ENCODE measurements at regions not wholly inside any gene's neighbourhood (a gene's known extent, or its start where the extent isn't known, plus 50 kb on each side); places are given as distances from the start of the nearest gene placed in this dataset.

GRCh38 chr21:16597753-16598152, 868.0 kb downstream of the USP25 start:
- intact Hi-C loops (cut with DNase I): no loop called here
- no peak for DNase-seq (ENCODE audit: low spot score)

- intact Hi-C loops (cut with DNase I): no loop called here
- DNase-seq (ENCODE audit: low spot score): no peak
Observed at GRCh38 chr21:16605597-16605996, 875.8 kb downstream of the USP25 start.

- intact Hi-C loops (cut with DNase I): no loop called here
- DNase-seq (ENCODE audit: low spot score): no peak
Observed at GRCh38 chr21:16606271-16606670, 876.5 kb downstream of the USP25 start.

- intact Hi-C loops (cut with DNase I): no loop called here
Observed at GRCh38 chr21:16608209-16608830, 878.5 kb downstream of the USP25 start.

DNA sequence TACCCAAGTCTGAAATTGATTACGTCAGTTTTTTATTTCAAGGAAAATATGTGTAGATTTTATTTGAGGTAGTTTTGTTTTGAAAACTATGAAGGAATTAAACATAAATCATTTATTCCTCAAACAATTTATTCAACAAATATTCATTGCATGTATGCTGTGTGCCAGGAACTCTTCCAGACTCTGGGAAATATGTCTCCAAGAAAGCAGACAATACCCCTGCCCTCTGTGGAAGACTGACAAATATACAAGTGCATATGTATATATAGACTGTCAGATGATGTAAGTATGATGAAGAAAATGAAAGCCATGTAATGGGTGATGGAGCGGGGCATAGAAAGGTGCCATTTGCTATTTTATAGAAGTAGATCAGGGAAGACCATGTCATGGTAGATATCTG, 889.5 kb downstream of the USP25 start:
- intact Hi-C loops (cut with DNase I): no loop called here
- no peak for DNase-seq (ENCODE audit: low spot score)

More at GRCh38 chr21:16608209-16608830, 878.5 kb downstream of the USP25 start:
- no peak for DNase-seq (ENCODE audit: low spot score)

DNA sequence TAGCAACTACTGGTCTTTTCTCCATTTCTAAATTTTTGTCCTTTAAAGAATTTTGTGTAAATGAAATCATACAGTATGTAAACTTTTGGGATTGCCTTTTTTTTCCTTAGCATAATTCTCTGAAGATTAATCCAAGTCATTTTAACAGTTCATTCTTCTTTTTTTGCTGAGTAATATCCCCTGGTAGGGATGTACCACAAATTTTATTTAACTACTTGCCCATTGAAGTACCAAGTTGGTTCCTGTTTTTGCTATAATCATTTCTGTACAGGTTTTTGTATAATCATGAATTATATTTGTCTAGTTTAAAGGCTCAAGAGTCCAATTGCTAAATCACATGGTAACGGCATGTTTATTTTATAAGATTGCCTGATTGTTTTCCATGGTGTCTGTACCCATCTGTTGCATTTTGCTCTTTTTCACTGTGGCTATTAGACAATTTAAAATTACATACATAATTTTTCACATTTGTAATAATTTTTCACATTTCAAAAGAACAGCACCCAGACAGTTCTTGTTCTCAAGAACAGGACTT, 891.1 kb downstream of the USP25 start:
- DNase-seq (ENCODE audit: low spot score): no peak
- intact Hi-C loops (cut with DNase I): no loop called here

DNA sequence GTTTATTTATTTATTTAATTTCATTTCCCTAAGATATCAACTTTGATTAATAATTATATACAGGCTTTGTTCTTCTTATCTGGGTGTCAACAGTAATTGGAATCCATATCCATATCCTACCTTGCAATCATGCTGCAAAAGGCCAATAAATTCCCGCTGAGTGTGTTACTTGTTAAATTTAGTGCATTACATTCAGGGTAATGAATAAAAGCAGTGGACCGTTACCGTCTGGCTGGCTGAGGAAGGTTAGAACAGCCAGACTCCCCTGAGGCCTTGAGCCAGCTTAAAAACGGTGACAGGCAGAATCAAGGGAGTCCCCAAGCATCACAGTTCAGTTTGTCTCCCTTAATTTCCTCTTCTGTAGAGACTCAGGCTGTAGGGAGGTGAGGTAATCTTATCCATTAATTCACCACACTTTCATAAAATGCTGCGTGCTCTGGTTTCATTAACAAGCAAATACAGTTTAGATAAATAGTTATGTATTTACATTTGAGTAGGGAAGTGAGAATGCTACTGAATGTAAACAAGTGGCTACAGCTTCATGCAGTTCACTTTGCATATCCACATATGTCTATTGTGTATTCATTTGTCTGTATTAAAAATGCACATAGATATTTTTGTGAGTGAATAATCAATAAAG, 888.2 kb upstream of the CXADR start:
- no peak for DNase-seq (ENCODE audit: low spot score)
- intact Hi-C loops (cut with DNase I): no loop called here

DNA sequence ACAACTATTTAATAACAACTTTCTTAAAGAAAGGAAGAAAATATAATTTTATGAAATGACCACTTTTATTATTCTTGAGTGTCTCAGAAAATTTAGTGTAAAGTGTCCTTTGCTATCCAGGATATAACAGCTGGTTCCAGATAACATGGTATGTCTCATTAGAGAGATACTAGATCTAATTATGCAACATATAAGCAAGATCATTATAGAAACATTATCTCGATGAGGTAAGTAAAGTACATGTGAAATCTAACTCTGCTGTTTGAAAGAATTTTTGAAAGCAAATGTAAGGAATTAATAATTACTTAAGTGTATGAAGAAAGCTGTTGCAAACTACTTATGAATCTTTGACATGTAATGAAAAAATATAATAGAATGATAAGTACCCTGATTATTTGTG, 887.4 kb upstream of the CXADR start:
- DNase-seq (ENCODE audit: low spot score): no peak

GRCh38 chr21:16633831-16634459, 878.9 kb upstream of the CXADR start:
- intact Hi-C loops (cut with DNase I): no loop called here
- DNase-seq (ENCODE audit: low spot score): no peak

More for the DNA sequence above, 887.4 kb upstream of the CXADR start:
- intact Hi-C loops (cut with DNase I): no loop called here

DNA sequence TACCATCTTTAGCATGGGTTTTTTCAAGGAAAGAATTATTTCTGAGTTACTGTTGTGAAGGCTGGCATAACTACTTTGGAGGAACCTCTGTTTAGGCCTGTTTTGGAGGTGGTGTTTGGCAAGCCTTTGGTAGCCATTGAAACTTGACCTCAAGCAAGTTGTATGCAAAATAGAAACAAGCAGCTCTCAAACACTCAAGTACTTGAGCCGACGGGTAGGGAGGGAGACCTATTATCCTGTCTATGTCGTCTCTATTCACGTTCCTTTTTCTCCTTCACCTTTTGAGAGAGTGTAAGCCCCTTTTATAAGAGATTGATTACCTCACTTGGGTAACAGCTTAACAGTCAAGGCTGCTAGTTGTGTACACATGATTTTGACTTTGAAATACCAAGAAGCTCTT, 878.3 kb upstream of the CXADR start:
- no peak for DNase-seq (ENCODE audit: low spot score)
- intact Hi-C loops (cut with DNase I): no loop called here

DNA sequence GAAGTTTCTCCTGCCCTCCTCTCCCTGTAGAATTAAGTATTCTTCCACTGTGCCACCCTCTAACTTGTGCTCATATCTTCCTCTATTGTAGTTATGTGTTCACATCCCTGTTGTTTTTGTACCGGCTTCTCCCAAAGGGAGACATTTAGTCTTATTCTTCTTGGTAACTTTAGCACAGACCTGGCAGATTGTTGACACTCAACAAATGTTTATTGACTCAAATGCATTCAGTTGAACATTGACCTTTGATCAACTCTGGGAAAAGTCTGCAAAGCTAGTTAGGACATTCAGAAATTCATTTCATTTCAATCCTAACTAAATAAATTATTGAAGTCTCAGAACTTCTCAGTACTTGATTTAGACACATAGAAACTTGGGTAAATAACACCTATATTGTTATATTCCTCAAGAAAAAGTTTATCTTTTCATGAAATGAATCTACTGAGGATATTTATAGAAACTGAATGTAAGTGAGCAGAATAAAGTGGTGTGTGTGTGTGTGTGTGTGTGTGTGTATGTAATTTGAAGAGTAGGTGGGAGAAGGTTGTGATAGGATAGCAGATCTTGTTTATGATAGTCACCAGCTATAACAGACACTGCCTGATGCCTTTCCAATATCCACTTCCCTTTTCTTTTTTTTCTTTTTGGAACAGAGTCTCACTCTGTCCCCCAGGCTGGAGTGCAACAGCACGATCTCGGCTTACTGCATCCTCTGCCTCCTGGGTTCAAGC, 872.4 kb upstream of the CXADR start:
- DNase-seq (ENCODE audit: low spot score): no peak
- intact Hi-C loops (cut with DNase I): no loop called here

DNA sequence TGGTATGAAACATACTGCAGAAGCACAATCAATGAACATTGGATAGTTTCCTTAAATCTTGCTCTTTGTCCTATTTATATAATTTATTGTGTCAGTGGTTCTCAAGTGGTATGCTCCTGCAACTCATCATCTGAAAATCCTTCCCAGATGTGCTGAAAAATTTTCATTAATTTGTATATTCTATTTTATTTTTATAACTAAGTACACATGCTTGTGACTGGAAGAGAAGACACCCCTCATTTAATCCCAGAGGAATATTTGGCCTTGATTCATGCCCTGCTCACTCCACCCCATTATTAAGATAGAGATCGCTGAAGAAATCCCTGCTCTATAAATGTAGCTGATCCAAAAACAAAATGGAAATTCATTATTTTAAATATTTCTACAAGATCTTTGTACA, 870.5 kb upstream of the CXADR start:
- intact Hi-C loops (cut with DNase I): no loop called here
- no peak for DNase-seq (ENCODE audit: low spot score)

- DNase-seq (ENCODE audit: low spot score): no peak
- intact Hi-C loops (cut with DNase I): no loop called here
Observed at GRCh38 chr21:16644685-16645084, 868.2 kb upstream of the CXADR start.

- DNase-seq (ENCODE audit: low spot score): no peak
- intact Hi-C loops (cut with DNase I): no loop called here
Observed at GRCh38 chr21:16650714-16651366, 862.0 kb upstream of the CXADR start.

DNA sequence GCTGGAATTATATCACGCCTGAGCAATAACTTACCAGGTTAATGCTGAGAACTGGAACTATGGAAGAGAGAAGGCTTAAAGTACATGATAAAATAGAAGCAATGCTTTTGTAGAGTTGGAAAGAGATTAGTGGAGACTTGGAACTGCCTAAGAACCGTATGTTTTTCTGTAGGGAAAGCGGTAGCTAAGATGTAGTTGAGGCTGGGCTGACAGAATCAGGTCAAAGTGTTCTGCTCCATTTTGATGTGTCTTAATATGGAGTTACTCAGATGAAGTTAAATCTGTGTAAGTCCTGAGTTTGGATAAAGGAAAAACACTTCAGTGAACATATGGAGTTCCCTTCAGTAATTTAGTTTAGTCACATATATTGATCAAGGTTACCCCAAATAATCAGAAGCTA, 860.9 kb upstream of the CXADR start:
- DNase-seq (ENCODE audit: low spot score): no peak
- intact Hi-C loops (cut with DNase I): no loop called here

GRCh38 chr21:16663436-16663835, 849.4 kb upstream of the CXADR start:
- DNase-seq (ENCODE audit: low spot score): no peak
- intact Hi-C loops (cut with DNase I): no loop called here

DNA sequence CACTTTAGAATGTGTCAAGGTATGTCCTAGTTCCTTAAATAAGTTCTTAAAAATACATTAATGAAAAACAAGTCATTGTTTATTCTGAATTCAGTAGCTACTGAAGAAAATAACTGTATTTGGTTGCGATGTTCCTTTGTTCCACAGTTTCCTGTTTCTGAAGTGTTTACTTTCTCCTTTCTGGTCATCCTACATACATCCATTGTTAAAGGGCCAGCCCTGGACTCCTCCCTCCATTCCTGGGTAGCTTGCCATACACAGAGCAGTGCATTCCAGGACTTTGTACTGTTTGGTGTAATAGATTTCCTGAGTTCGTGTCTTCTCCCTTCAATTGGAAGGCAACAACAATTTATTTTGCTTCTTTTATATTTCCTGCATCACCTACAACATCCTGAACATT, 845.4 kb upstream of the CXADR start:
- DNase-seq (ENCODE audit: low spot score): no peak
- intact Hi-C loops (cut with DNase I): no loop called here

DNA sequence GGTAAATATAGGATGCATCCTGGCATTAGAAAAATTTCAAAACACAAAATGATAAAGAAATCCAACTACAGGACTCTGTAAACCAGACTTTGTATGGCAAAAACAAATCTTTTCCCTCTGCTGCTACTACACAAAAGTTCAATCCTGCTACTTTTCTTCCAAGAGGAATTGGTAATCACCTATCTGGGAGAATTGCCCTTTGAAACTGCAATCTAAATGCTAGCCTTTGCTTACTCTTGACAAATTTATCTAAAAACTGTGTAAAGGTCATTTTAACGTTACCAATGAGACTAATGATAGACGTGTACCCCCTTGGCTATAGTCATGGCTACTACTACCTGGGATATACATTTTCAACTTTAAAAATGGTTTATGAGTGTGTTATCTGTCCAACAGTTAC, 837.9 kb upstream of the CXADR start:
- intact Hi-C loops (cut with DNase I): no loop called here
- no peak for DNase-seq (ENCODE audit: low spot score)

DNA sequence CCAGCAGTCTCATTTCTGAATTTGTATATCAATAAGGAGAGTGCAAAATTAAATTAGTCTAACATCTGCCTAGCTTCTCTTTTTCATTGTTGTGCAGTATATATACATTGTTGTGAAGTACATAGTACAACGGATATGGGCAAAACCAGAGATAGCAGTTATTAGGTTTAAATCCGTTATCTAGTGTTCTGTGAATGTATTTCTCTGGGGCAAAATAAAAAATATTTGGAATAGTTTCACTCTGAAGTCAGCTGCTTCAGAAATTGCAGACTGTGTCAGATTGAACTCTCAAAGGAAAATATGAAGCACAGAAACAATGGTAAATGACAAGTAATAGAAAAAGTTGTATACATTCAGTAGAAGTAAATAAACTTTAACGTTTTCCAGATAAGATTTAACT, 836.5 kb upstream of the CXADR start:
- DNase-seq (ENCODE audit: low spot score): no peak
- intact Hi-C loops (cut with DNase I): no loop called here
